Liver (tissue), 8 donors: ENCODE measurements at regions not wholly inside any gene's neighbourhood (a gene's known extent, or its start where the extent isn't known, plus 50 kb on each side); places are given as distances from the start of the nearest gene placed in this dataset.
A peak's percentile ranks its signal among the peaks of the same experiment; 100 is the strongest.

Experiments
- DNase-seq: peaks from one replicate; pipeline ENCODE4 v3.0.0-alpha.2; 2017; ENCODE audit warnings: low spot score
- H3K27ac ChIP-seq, 2 donors: one replicate each; pipeline ENCODE4 v1.7.0; 2013; ENCODE audit warnings: inconsistent platforms in 2 of 2, low read length in 2 of 2, control low read depth in 1 of 2, low read depth in 1 of 2, mild to moderate bottlenecking in 1 of 2
- H3K27me3 ChIP-seq, 4 donors: one replicate each; pipeline versions ENCODE4 v1.6.1 to v1.7.0; 2013; ENCODE audit warnings: low read length in 3 of 4, inconsistent platforms in 1 of 4, mild to moderate bottlenecking in 1 of 4, moderate library complexity in 1 of 4; ENCODE audit not compliant: control insufficient read depth in 4 of 4, insufficient read depth in 4 of 4
- H3K36me3 ChIP-seq, 4 donors: one replicate each; pipeline versions ENCODE4 v1.6.1 to v1.7.0; 2013; ENCODE audit warnings: low read length in 3 of 4, mild to moderate bottlenecking in 3 of 4, low read depth in 1 of 4, moderate library complexity in 1 of 4; ENCODE audit not compliant: control insufficient read depth in 4 of 4, insufficient read depth in 3 of 4
- H3K4me1 ChIP-seq, 4 donors: one replicate each; pipeline versions ENCODE4 v1.6.1 to v1.7.0; 2013; ENCODE audit warnings: low read length in 3 of 4, mild to moderate bottlenecking in 3 of 4, moderate library complexity in 1 of 4; ENCODE audit not compliant: control insufficient read depth in 4 of 4, insufficient read depth in 4 of 4
- H3K4me3 ChIP-seq, 3 donors: one replicate each; pipeline versions ENCODE4 v1.6.1 to v1.7.0; 2013; ENCODE audit warnings: low read length in 3 of 3, control low read depth in 1 of 3, low read depth in 1 of 3, mild to moderate bottlenecking in 1 of 3
- H3K9ac ChIP-seq, 2 donors: one replicate each; pipeline ENCODE4 v1.7.0; 2013; ENCODE audit warnings: low read length in 2 of 2, mild to moderate bottlenecking in 2 of 2, moderate library complexity in 2 of 2, control low read depth in 1 of 2, low read depth in 1 of 2
- H3K9me3 ChIP-seq, 4 donors: one replicate each; pipeline versions ENCODE4 v1.6.1 to v1.7.0; 2013; ENCODE audit warnings: low read length in 3 of 4; ENCODE audit not compliant: control insufficient read depth in 4 of 4
- ATF3 ChIP-seq: IDR thresholded peaks from 2 replicates; pipeline ENCODE4 v1.6.1; 2016; ENCODE audit warnings: antibody characterized with exemption
- CTCF ChIP-seq: fragments of 150-350 bp; IDR thresholded peaks from 2 replicates; pipeline ENCODE4 v1.5.1; 2017; ENCODE audit warnings: improper control_type of control experiment, low read depth, low read length; ENCODE audit not compliant: missing input control
- FOXA1 ChIP-seq: IDR thresholded peaks from 2 replicates; pipeline ENCODE4 v1.6.1; 2016; ENCODE audit warnings: antibody characterized with exemption
- FOXA2 ChIP-seq: IDR thresholded peaks from 2 replicates; pipeline ENCODE4 v1.6.1; 2016; ENCODE audit warnings: antibody characterized with exemption
- GABPA ChIP-seq, 2 donors: IDR thresholded peaks in 1 of 2; conservative IDR thresholded peaks in 1 of 2; 2 replicates each; pipeline ENCODE4 v1.6.1; 2016; ENCODE audit warnings: antibody characterized with exemption in 2 of 2, mild to moderate bottlenecking in 1 of 2, moderate library complexity in 1 of 2
- HNF4A ChIP-seq, 2 donors: conservative IDR thresholded peaks; 2 replicates each; pipeline ENCODE4 v1.6.1; 2016; ENCODE audit warnings: antibody characterized with exemption in 2 of 2, mild to moderate bottlenecking in 2 of 2
- HNF4G ChIP-seq: IDR thresholded peaks from 2 replicates; pipeline ENCODE4 v1.6.1; 2016; ENCODE audit warnings: antibody characterized with exemption
- JUND ChIP-seq, 2 donors: IDR thresholded peaks; 2 replicates each; pipeline ENCODE4 v1.6.1; 2016; ENCODE audit warnings: antibody characterized with exemption in 2 of 2
- MAX ChIP-seq: IDR thresholded peaks from 2 replicates; pipeline ENCODE4 v1.6.1; 2016; ENCODE audit warnings: antibody characterized with exemption
- NR2F2 ChIP-seq: IDR thresholded peaks from 2 replicates; pipeline ENCODE4 v1.6.1; 2016; ENCODE audit warnings: antibody characterized with exemption
- RAD21 ChIP-seq, 2 donors: IDR thresholded peaks; 2 replicates each; pipeline ENCODE4 v1.6.1; 2016; ENCODE audit warnings: antibody characterized with exemption in 2 of 2, mild to moderate bottlenecking in 2 of 2
- REST ChIP-seq: IDR thresholded peaks from 2 replicates; pipeline ENCODE4 v1.6.1; 2016; ENCODE audit warnings: antibody characterized with exemption, mild to moderate bottlenecking
- SP1 ChIP-seq: IDR thresholded peaks from 2 replicates; pipeline ENCODE4 v1.6.1; 2018; ENCODE audit warnings: antibody characterized with exemption, mild to moderate bottlenecking
- TAF1 ChIP-seq: conservative IDR thresholded peaks from 2 replicates; pipeline ENCODE4 v1.6.1; 2016; ENCODE audit warnings: antibody characterized with exemption, mild to moderate bottlenecking
- YY1 ChIP-seq: IDR thresholded peaks from 2 replicates; pipeline ENCODE4 v1.6.1; 2016; ENCODE audit warnings: antibody characterized with exemption, mild to moderate bottlenecking
- ZBTB33 ChIP-seq: IDR thresholded peaks from 2 replicates; pipeline ENCODE4 v1.6.1; 2016; ENCODE audit warnings: antibody characterized with exemption
- WGBS: extraction: QIAGEN DNeasy Blood & Tissue Kit; methylation state at CpG from one replicate; pipeline ENCODE4 v1.1.7; 2013; 5-methylcytosine and 5-hydroxymethylcytosine counted together
- donor health status: healthy.
- donor health status: healthy.
- donor health status: healthy.
- donor health status: healthy.
- donor health status: healthy.

GRCh38 chr1:221832617-221833016 is 90.7 kb upstream of the DUSP10 start:
- Histone ChIP-seq H3K27ac (no peak overlapping the region), H3K27me3 (no peaks in the 10 kb centered on the region), H3K36me3 (no peaks in the 10 kb centered on the region), H3K9ac (no peak overlapping the region), H3K4me3 (no peak overlapping the region), H3K4me1 (peaks cover 5 to 12% (median 9%) of the 10 kb centered on the region in 4 donors), H3K9me3 (no peaks in the 10 kb centered on the region)
- no peak for DNase-seq
- TF ChIP-seq FOXA2 (no peak), YY1 (no peak), NR2F2 (no peak), ATF3 (no peak), REST (no peak), ZBTB33 (no peak), GABPA (IDR thresholded peaks at IDR 0.05 in 1 of 2, conservative IDR thresholded peaks at IDR 0.05 in 1 of 2) (no peak), HNF4A (conservative IDR thresholded peaks at IDR 0.05) (no peak), FOXA1 (no peak), MAX (no peak), SP1 (no peak)
- WGBS: 69% methylated on average over 2 of the region's 2 CpGs

- Histone ChIP-seq H3K4me3 (no peak overlapping the region), H3K36me3 (no peaks in the 10 kb centered on the region), H3K4me1 (peaks cover 5 to 12% (median 9%) of the 10 kb centered on the region in 4 donors), H3K9me3 (no peaks in the 10 kb centered on the region), H3K9ac (no peak overlapping the region), H3K27me3 (no peaks in the 10 kb centered on the region), H3K27ac (no peak overlapping the region)
- TF ChIP-seq TAF1: no peak
- TF ChIP-seq NR2F2: no peak
- no peak for TF ChIP-seq HNF4G
- WGBS: 78% methylated on average over 1 of the region's 1 CpG
- DNase-seq: no peak
Observed at GRCh38 chr1:221832151-221832550, 90.3 kb upstream of the DUSP10 start.

- Histone ChIP-seq H3K27ac (no peak overlapping the region), H3K9ac (no peak overlapping the region), H3K4me3 (no peak overlapping the region), H3K9me3 (no peaks in the 10 kb centered on the region), H3K4me1 (no peaks in the 10 kb centered on the region), H3K27me3 (no peaks in the 10 kb centered on the region), H3K36me3 (no peaks in the 10 kb centered on the region)
- 63% methylated on average over 5 of the region's 5 CpGs for WGBS
- DNase-seq: no peak
- no peak for TF ChIP-seq CTCF
- TF ChIP-seq REST: no peak
- no peak for TF ChIP-seq MAX
- TF ChIP-seq RAD21 (IDR thresholded peaks at IDR 0.05): peak in 1 of 2 donors; percentile 5
- TF ChIP-seq FOXA2: no peak
- TF ChIP-seq JUND (IDR thresholded peaks at IDR 0.05): no peak
Observed at GRCh38 chr1:221829327-221830015, 87.6 kb upstream of the DUSP10 start.
